HG02870 (cell line): ENCODE measurements at regions not wholly inside any gene's neighbourhood (a gene's known extent, or its start where the extent isn't known, plus 50 kb on each side); places are given as distances from the start of the nearest gene placed in this dataset.
"Not testable (repeated sequence)": the region's sequence is repeated elsewhere in the genome, so short reads cannot be mapped to it uniquely, and the experiment has no call there.

Experiments
- ATAC-seq: cut with Tn5 transposase; IDR thresholded peaks from one replicate; pipeline ENCODE4 v1.9.1; 2021; ENCODE audit warnings: mild to moderate bottlenecking, moderate library complexity; ENCODE audit not compliant: unreplicated experiment

- no peak for ATAC-seq
Measured at GRCh38 chr21:39004634-39005501, 178.4 kb downstream of the PSMG1 start.

GRCh38 chr21:39003982-39004633, 179.1 kb downstream of the PSMG1 start:
- ATAC-seq, result no peak

GRCh38 chr21:39001341-39001740, 181.9 kb downstream of the PSMG1 start:
- no peak for ATAC-seq

- no peak for ATAC-seq
Measured at GRCh38 chr21:39000496-39000895, 182.8 kb downstream of the PSMG1 start.

GRCh38 chr21:38999161-38999560, 184.1 kb downstream of the PSMG1 start:
- no peak for ATAC-seq

GRCh38 chr21:38998281-38998680, 185.0 kb downstream of the PSMG1 start:
- ATAC-seq, result not testable (repeated sequence)

GRCh38 chr21:38997843-38998175, 185.4 kb downstream of the PSMG1 start:
- not testable (repeated sequence) for ATAC-seq

- no peak for ATAC-seq
Measured at GRCh38 chr21:38997051-38997842, 186.0 kb downstream of the PSMG1 start.

- no peak for ATAC-seq
Measured at GRCh38 chr21:38996355-38996754, 186.9 kb downstream of the PSMG1 start.

GRCh38 chr21:38995731-38996130, 187.5 kb downstream of the PSMG1 start:
- ATAC-seq, result no peak

- no peak for ATAC-seq
Measured at GRCh38 chr21:38995071-38995669, 188.1 kb downstream of the PSMG1 start.

GRCh38 chr21:38994042-38994441, 188.3 kb downstream of the ETS2 start:
- no peak for ATAC-seq

- ATAC-seq, result no peak
Measured at GRCh38 chr21:38993561-38993960, 187.8 kb downstream of the ETS2 start.

GRCh38 chr21:38992737-38993136, 187.0 kb downstream of the ETS2 start:
- no peak for ATAC-seq

GRCh38 chr21:38990424-38990794, 184.7 kb downstream of the ETS2 start:
- ATAC-seq, result no peak

- no peak for ATAC-seq
Measured at GRCh38 chr21:38989745-38990423, 184.2 kb downstream of the ETS2 start.

- ATAC-seq, result no peak
Measured at GRCh38 chr21:38989379-38989744, 183.6 kb downstream of the ETS2 start.

- no peak for ATAC-seq
Measured at GRCh38 chr21:38988509-38989378, 183.0 kb downstream of the ETS2 start.

- no peak for ATAC-seq
Measured at GRCh38 chr21:38987633-38988508, 182.1 kb downstream of the ETS2 start.
